A549 (cell line): ENCODE measurements at regions not wholly inside any gene's neighbourhood (a gene's known extent, or its start where the extent isn't known, plus 50 kb on each side); places are given as distances from the start of the nearest gene placed in this dataset.

Experiments used
- ATAC-seq, 2 experiments: fragments of 200-7000 bp in 1 of 2; fragments of >200 bp in 1 of 2; cut with Nextera tagmentation in 1 of 2; cut with Tn5 transposase in 1 of 2; 3 replicates each; pipeline versions ENCODE4 v1.8.0 to v1.9.1; 2018 to 2020; ENCODE audit warnings: mild to moderate bottlenecking in 1 of 2, moderate library complexity in 1 of 2
- CTCF ChIA-PET: fragments of 300-600 bp; sonication (Branson Sonifier 250); formaldehyde crosslinking; extraction: SDS; loops from one replicate; lab custom pipeline; 2021; ENCODE audit warnings: antibody characterized with exemption, inconsistent platforms; lab: Yijun Ruan, JAX
- POLR2A ChIA-PET: fragments of 350-600 bp; formaldehyde crosslinking; extraction: SDS; loops from one replicate; lab custom pipeline; 2021; ENCODE audit warnings: antibody characterized with exemption, inconsistent platforms; lab: Yijun Ruan, JAX
- DNase-seq, 2 experiments: peaks; one replicate each; pipeline versions ENCODE4 v3.0.0 to v3.0.0-alpha.2; 2011 to 2016; ENCODE audit warnings: low read depth in 1 of 2, low spot score in 1 of 2
- FAIRE-seq: peaks from 2 replicates; lab custom pipeline; 2011; peaks lifted over from hg19 to GRCh38; lab: Jason Lieb, UNC
- H3K27ac ChIP-seq, 2 experiments: fragments of >200 bp; sonication (Bioruptor Twin); formaldehyde crosslinking; 3 replicates each; pipeline ENCODE4 v1.5.1; 2016 to 2017
- H3K4me1 ChIP-seq: fragments of >200 bp; sonication (Bioruptor Twin); formaldehyde crosslinking; 3 replicates; pipeline ENCODE4 v1.6.1; 2016
- H3K4me2 ChIP-seq: fragments of >200 bp; sonication (Bioruptor Twin); formaldehyde crosslinking; 3 replicates; pipeline ENCODE4 v1.6.1; 2016
- H3K4me3 ChIP-seq: fragments of >200 bp; sonication (Bioruptor Twin); formaldehyde crosslinking; 3 replicates; pipeline ENCODE4 v1.5.1; 2016
- H3K9me3 ChIP-seq: fragments of >200 bp; sonication (Bioruptor Twin); formaldehyde crosslinking; 3 replicates; pipeline ENCODE4 v1.6.1; 2016
- CBX2 ChIP-seq: fragments of 200-600 bp; sonication (generic); IDR thresholded peaks from 2 replicates; pipeline ENCODE4 v1.6.1; 2016; ENCODE audit warnings: low read depth, mild to moderate bottlenecking, borderline replicate concordance
- CHD4 ChIP-seq: fragments of 200-600 bp; sonication (generic); IDR thresholded peaks from 2 replicates; pipeline ENCODE4 v1.6.1; 2016; ENCODE audit warnings: antibody characterized with exemption, mild to moderate bottlenecking, borderline replicate concordance
- EHMT2 ChIP-seq: fragments of 200-600 bp; sonication (generic); IDR thresholded peaks from 2 replicates; pipeline ENCODE4 v1.6.1; 2016; ENCODE audit warnings: antibody characterized with exemption, low read depth, mild to moderate bottlenecking, moderate library complexity
- EP300 ChIP-seq, 2 experiments: fragments of >200 bp; sonication (Bioruptor Twin); formaldehyde crosslinking; IDR thresholded peaks; 2 replicates in 1 of 2; 3 replicates in 1 of 2; pipeline ENCODE4 v1.6.1; 2016 to 2017
- ESRRA ChIP-seq: fragments of 150-350 bp; IDR thresholded peaks from 2 replicates; pipeline ENCODE4 v1.6.1; 2014; ENCODE audit warnings: mild to moderate bottlenecking, low read length, borderline replicate concordance
- FOSL2 ChIP-seq, 2 experiments: fragments of 450-650 bp in 1 of 2; fragments of >200 bp in 1 of 2; sonication (Bioruptor Twin) in 1 of 2; formaldehyde crosslinking; IDR thresholded peaks; 2 replicates each; pipeline versions ENCODE4 v1.5.0 to v1.6.1; 2016 to 2020; ENCODE audit warnings: mild to moderate bottlenecking in 1 of 2, moderate library complexity in 1 of 2
- FOXS1 ChIP-seq: fragments of 250-450 bp; sonication (Bioruptor Pico); IDR thresholded peaks from 2 replicates; pipeline ENCODE4 v1.5.0; 2020; ENCODE audit warnings: mild to moderate bottlenecking, moderate library complexity
- HOXB13 ChIP-seq: fragments of 250-450 bp; sonication (Bioruptor Pico); IDR thresholded peaks from 2 replicates; pipeline ENCODE4 v1.5.0; 2020; ENCODE audit warnings: low read depth, mild to moderate bottlenecking, moderate library complexity
- JUN ChIP-seq, 2 experiments: fragments of >200 bp; sonication (Bioruptor Twin); formaldehyde crosslinking; IDR thresholded peaks; 2 replicates in 1 of 2; 3 replicates in 1 of 2; pipeline ENCODE4 v1.6.1; 2016 to 2017
- KDM1A ChIP-seq: fragments of 200-600 bp; sonication (generic); IDR thresholded peaks from 2 replicates; pipeline ENCODE4 v1.6.1; 2016; ENCODE audit warnings: low read depth, mild to moderate bottlenecking
- KDM5A ChIP-seq: fragments of 200-600 bp; sonication (generic); IDR thresholded peaks from 2 replicates; pipeline ENCODE4 v1.6.1; 2016; ENCODE audit warnings: antibody characterized with exemption, mild to moderate bottlenecking
- MYC ChIP-seq: IDR thresholded peaks from 2 replicates; pipeline ENCODE4 v1.6.1; 2012; ENCODE audit warnings: mild to moderate bottlenecking, inconsistent platforms, low read length, improper control_type of control experiment, borderline replicate concordance
- NFE2L2 ChIP-seq: fragments of 150-350 bp; conservative IDR thresholded peaks from 2 replicates; pipeline ENCODE4 v1.6.1; 2014; ENCODE audit warnings: low read length
- NPAS2 ChIP-seq: fragments of 250-450 bp; sonication (Bioruptor Pico); IDR thresholded peaks from 2 replicates; pipeline ENCODE4 v1.8.0; 2022; ENCODE audit warnings: mild to moderate bottlenecking, moderate library complexity, borderline replicate concordance
- PHF8 ChIP-seq: fragments of 200-600 bp; sonication (generic); IDR thresholded peaks from 2 replicates; pipeline ENCODE4 v1.6.1; 2016; ENCODE audit warnings: low read depth, mild to moderate bottlenecking, antibody characterized with exemption, moderate library complexity, borderline replicate concordance
- POLR2A ChIP-seq: IDR thresholded peaks from 2 replicates; pipeline ENCODE4 v1.6.1; 2012; ENCODE audit warnings: mild to moderate bottlenecking, low read length
- POLR2AphosphoS2 ChIP-seq: conservative IDR thresholded peaks from 2 replicates; pipeline ENCODE4 v1.6.1; 2012; ENCODE audit warnings: low read length, improper control_type of control experiment, inconsistent platforms
- ZFP36 ChIP-seq: fragments of 450-650 bp; IDR thresholded peaks from 2 replicates; pipeline ENCODE4 v1.6.1; 2014; ENCODE audit warnings: borderline replicate concordance; ENCODE audit not compliant: partially characterized antibody
- ZNF302 ChIP-seq: fragments of 250-450 bp; sonication (Bioruptor Pico); IDR thresholded peaks from 2 replicates; pipeline ENCODE4 v1.9.0; 2021; ENCODE audit warnings: inconsistent platforms, mild to moderate bottlenecking, moderate library complexity
- WGBS: methylation state at CpG from one replicate; pipeline ENCODE4 v1.1.6; 2017; ENCODE audit errors: missing lambda C conversion rate; 5-methylcytosine and 5-hydroxymethylcytosine counted together
- TF ChIP-seq, protein P1 (sequence below): fragments of >200 bp; sonication (Bioruptor Twin); formaldehyde crosslinking; IDR thresholded peaks from 3 replicates; pipeline ENCODE4 v1.6.1; 2016
- TF ChIP-seq, protein P2 (sequence below): IDR thresholded peaks from 2 replicates; pipeline ENCODE4 v1.6.1; 2012
- TF ChIP-seq, protein P3 (sequence below): fragments of 250-450 bp; sonication (Bioruptor Pico); IDR thresholded peaks from 2 replicates; pipeline ENCODE4 v1.5.0; 2021; ENCODE audit warnings: mild to moderate bottlenecking, moderate library complexity, borderline replicate concordance
- TF ChIP-seq, protein P4 (sequence below): fragments of >200 bp; sonication (Bioruptor Twin); formaldehyde crosslinking; IDR thresholded peaks from 3 replicates; pipeline ENCODE4 v1.5.1; 2016

DNA sequence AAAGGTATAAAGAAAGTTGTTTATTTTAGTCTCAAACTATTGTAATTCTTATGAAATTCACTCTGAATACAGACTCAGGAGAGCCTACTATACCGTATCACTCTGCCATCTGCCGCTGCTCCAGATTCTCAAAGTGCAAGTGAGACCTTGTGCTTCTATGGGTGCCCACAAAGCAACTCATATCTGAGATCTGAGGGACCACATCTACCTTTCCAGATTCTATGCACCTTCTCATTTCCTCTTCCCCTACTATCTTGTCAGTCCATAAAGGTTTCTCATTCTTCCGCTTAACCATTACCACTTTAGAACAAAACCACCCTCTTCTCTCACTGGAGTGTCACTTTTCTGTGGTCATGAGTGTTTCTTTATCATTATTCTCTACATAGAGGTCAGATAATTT, 1236.9 kb downstream of the DIAPH3 start (continued):
- TF ChIP-seq, protein P1, sequence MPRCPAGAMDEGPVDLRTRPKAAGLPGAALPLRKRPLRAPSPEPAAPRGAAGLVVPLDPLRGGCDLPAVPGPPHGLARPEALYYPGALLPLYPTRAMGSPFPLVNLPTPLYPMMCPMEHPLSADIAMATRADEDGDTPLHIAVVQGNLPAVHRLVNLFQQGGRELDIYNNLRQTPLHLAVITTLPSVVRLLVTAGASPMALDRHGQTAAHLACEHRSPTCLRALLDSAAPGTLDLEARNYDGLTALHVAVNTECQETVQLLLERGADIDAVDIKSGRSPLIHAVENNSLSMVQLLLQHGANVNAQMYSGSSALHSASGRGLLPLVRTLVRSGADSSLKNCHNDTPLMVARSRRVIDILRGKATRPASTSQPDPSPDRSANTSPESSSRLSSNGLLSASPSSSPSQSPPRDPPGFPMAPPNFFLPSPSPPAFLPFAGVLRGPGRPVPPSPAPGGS = no peak

DNA sequence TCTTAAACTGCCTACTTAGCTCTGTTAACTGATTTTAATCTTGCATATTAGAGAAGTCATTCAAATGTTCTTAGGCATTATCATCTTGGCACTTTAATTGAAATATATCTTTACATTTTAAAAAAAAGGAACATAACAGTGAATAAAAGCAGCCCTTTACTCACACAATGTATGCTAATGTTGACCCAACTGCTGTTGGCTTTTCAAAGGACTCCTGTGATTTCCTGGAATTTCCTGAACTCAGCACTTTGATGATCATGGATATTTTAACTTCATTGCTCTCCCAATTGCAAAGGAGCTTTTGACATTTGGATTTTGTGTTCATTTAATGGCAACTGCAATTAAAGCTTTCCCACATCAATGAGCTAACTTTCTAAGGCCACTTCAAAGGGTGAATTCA, 1230.3 kb downstream of the DIAPH3 start:
- no peak for FAIRE-seq
- no peak for ATAC-seq
- CTCF ChIA-PET = no interaction called here
- H3K4me2 ChIP-seq = no peak overlapping the region
- no peak overlapping the region for H3K27ac ChIP-seq
- no peaks in the 10 kb centered on the region for H3K9me3 ChIP-seq
- no peak overlapping the region for H3K4me3 ChIP-seq
- POLR2A ChIA-PET = no interaction called here
- H3K4me1 ChIP-seq = no peaks in the 10 kb centered on the region
- no peak for TF ChIP-seq CBX2
- TF ChIP-seq POLR2A = no peak
- no peak for TF ChIP-seq JUN (IDR thresholded peaks at IDR 0.05)
- TF ChIP-seq KDM1A = no peak
- TF ChIP-seq, protein P2, sequence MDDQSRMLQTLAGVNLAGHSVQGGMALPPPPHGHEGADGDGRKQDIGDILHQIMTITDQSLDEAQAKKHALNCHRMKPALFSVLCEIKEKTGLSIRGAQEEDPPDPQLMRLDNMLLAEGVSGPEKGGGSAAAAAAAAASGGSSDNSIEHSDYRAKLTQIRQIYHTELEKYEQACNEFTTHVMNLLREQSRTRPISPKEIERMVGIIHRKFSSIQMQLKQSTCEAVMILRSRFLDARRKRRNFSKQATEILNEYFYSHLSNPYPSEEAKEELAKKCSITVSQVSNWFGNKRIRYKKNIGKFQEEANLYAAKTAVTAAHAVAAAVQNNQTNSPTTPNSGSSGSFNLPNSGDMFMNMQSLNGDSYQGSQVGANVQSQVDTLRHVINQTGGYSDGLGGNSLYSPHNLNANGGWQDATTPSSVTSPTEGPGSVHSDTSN = no peak
- TF ChIP-seq ZNF302 (CRISPR knock-in tag) = no peak
- no peak for TF ChIP-seq KDM5A
- TF ChIP-seq, all 56 proteins: peak for 0
- no peak for DNase-seq

DNA sequence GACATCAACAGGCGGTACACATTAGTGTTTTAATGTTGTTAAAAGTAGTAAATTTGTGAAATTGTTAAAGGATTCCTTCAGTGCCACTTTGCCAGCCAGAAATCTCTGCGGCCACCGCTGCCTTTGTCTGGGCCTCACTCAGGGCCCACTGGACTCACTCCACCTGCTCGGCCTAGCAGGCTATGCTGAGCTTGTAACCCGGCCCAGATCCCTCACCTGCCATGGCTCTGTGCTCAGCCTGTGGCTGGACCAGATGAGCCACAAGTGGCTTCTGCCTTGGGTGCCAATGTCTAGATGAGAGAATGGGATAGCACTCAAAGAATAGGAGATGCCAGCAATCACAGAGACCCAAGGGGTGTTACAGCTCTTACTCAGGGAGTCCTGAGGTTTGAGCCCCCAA, 1228.0 kb downstream of the DIAPH3 start:
- WGBS = 26% methylated on average over 5 of the region's 5 CpGs
- Histone ChIP-seq H3K27ac (no peak overlapping the region), H3K4me2 (no peak overlapping the region)
- FAIRE-seq = no peak
- POLR2A ChIA-PET = no interaction called here
- no peak for ATAC-seq
- TF ChIP-seq HOXB13 (no peak), FOSL2 (IDR thresholded peaks at IDR 0.05) (no peak), FOSL2 (CRISPR knock-in tag; IDR thresholded peaks at IDR 0.05) (no peak), ESRRA (no peak), POLR2A (no peak), NPAS2 (CRISPR knock-in tag) (no peak), POLR2AphosphoS2 (no peak), ZFP36 (no peak), PHF8 (no peak), NFE2L2 (no peak), KDM1A (no peak), MYC (no peak), EP300 (IDR thresholded peaks at IDR 0.05) (no peak), CHD4 (no peak), EHMT2 (no peak), FOXS1 (no peak), CBX2 (no peak)
- TF ChIP-seq, protein P3, sequence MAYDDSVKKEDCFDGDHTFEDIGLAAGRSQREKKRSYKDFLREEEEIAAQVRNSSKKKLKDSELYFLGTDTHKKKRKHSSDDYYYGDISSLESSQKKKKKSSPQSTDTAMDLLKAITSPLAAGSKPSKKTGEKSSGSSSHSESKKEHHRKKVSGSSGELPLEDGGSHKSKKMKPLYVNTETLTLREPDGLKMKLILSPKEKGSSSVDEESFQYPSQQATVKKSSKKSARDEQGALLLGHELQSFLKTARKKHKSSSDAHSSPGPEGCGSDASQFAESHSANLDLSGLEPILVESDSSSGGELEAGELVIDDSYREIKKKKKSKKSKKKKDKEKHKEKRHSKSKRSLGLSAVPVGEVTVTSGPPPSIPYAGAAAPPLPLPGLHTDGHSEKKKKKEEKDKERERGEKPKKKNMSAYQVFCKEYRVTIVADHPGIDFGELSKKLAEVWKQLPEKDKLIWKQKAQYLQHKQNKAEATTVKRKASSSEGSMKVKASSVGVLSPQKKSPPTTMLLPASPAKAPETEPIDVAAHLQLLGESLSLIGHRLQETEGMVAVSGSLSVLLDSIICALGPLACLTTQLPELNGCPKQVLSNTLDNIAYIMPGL (CRISPR knock-in tag) = no peak
- TF ChIP-seq, protein P4, sequence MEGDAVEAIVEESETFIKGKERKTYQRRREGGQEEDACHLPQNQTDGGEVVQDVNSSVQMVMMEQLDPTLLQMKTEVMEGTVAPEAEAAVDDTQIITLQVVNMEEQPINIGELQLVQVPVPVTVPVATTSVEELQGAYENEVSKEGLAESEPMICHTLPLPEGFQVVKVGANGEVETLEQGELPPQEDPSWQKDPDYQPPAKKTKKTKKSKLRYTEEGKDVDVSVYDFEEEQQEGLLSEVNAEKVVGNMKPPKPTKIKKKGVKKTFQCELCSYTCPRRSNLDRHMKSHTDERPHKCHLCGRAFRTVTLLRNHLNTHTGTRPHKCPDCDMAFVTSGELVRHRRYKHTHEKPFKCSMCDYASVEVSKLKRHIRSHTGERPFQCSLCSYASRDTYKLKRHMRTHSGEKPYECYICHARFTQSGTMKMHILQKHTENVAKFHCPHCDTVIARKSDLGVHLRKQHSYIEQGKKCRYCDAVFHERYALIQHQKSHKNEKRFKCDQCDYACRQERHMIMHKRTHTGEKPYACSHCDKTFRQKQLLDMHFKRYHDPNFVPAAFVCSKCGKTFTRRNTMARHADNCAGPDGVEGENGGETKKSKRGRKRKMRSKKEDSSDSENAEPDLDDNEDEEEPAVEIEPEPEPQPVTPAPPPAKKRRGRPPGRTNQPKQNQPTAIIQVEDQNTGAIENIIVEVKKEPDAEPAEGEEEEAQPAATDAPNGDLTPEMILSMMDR = no peak
- TF ChIP-seq, all 56 proteins: peak for 0
- DNase-seq = no peak
- Histone ChIP-seq H3K9me3 (no peaks in the 10 kb centered on the region), H3K4me1 (no peaks in the 10 kb centered on the region), H3K4me3 (no peak overlapping the region)
- CTCF ChIA-PET = no interaction called here
